Adrenal gland (tissue), 5 donors: ENCODE measurements at regions not wholly inside any gene's neighbourhood (a gene's known extent, or its start where the extent isn't known, plus 50 kb on each side); places are given as distances from the start of the nearest gene placed in this dataset.

Experiments
- POLR2A ChIP-seq, 2 donors: fragments of 450-650 bp; IDR thresholded peaks; one replicate each; pipeline ENCODE4 v1.6.1; 2017; ENCODE audit warnings: antibody characterized with exemption in 2 of 2, mild to moderate bottlenecking in 2 of 2, moderate library complexity in 1 of 2
- TF ChIP-seq, protein P1 (sequence below), 6 experiments: fragments of 450-650 bp in 4 of 6; fragments of 200-600 bp in 2 of 6; sonication (generic) in 1 of 6; IDR thresholded peaks; 1 replicate in 5 of 6; 2 replicates in 1 of 6; pipeline versions ENCODE4 v1.5.1 to v1.8.0; 2016 to 2021; ENCODE audit warnings: antibody characterized with exemption in 6 of 6, mild to moderate bottlenecking in 2 of 6, moderate library complexity in 1 of 6
- donor health status: DM: no; HTN: no; CAD: no.

DNA sequence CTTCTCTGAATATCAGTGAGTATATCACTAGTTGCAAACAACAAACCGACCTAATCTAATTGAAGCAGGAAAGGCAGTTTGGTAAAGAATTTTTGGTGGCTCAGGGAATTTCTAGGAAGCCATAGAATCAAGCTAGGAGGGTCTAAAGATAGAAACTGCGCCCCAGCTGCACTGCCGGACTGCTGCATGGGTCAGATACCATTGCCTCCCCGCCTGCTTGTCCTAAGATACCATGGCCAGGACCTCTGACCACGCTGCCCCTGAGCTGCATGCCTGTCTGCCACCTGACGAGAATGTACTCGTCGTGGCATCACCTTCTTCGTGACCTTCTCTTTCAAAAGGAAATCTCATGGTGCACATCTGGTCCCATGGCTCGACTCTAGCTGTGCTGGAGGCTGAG, 439.0 kb downstream of the ZSWIM6 start:
- TF ChIP-seq POLR2A (IDR thresholded peaks at IDR 0.05) = no peak
- TF ChIP-seq, protein P1, sequence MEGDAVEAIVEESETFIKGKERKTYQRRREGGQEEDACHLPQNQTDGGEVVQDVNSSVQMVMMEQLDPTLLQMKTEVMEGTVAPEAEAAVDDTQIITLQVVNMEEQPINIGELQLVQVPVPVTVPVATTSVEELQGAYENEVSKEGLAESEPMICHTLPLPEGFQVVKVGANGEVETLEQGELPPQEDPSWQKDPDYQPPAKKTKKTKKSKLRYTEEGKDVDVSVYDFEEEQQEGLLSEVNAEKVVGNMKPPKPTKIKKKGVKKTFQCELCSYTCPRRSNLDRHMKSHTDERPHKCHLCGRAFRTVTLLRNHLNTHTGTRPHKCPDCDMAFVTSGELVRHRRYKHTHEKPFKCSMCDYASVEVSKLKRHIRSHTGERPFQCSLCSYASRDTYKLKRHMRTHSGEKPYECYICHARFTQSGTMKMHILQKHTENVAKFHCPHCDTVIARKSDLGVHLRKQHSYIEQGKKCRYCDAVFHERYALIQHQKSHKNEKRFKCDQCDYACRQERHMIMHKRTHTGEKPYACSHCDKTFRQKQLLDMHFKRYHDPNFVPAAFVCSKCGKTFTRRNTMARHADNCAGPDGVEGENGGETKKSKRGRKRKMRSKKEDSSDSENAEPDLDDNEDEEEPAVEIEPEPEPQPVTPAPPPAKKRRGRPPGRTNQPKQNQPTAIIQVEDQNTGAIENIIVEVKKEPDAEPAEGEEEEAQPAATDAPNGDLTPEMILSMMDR (IDR thresholded peaks at IDR 0.05) = no peak
